GM12892 (cell line): ENCODE measurements at regions not wholly inside any gene's neighbourhood (a gene's known extent, or its start where the extent isn't known, plus 50 kb on each side); places are given as distances from the start of the nearest gene placed in this dataset.

Experiments used
- DNase-seq: peaks from one replicate; pipeline ENCODE4 v3.0.0; 2011; ENCODE audit not compliant: insufficient read length
- FAIRE-seq: peaks from 2 replicates; lab custom pipeline; 2011; peaks lifted over from hg19 to GRCh38; lab: Jason Lieb, UNC
- POLR2A ChIP-seq: IDR thresholded peaks from 2 replicates; pipeline ENCODE4 v1.6.1; 2011; ENCODE audit warnings: low read depth, low read length, control low read depth
- POLR2AphosphoS5 ChIP-seq: IDR thresholded peaks from 2 replicates; pipeline ENCODE4 v1.6.1; 2011; ENCODE audit warnings: low read depth, low read length, control low read depth
- TAF1 ChIP-seq: IDR thresholded peaks from 2 replicates; pipeline ENCODE4 v1.6.1; 2011; ENCODE audit warnings: low read depth, mild to moderate bottlenecking, control low read depth, low read length, borderline replicate concordance

DNA sequence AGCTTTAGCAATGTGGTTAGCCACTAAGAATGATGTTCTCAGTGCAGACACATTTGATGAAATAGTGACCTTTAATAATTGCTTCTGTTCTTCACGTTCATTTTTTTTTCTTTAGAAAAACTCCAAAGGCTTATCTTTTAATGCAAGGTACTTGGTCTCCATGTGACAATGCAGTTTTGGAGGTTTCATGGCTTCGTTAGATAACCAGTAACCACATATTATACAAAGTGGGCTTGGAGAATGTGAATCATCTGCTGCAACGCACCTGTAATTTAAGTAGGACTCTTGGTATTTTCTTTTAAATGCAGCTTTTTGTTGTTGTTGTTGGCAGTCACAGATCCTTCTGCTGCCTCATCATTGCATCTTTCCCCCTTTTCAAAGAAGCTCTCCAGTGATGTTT lies 1606.3 kb downstream of the SUCLG1 start:
- FAIRE-seq, result no peak
- no peak for DNase-seq
- no peak for TF ChIP-seq POLR2AphosphoS5
- TF ChIP-seq TAF1, result no peak
- no peak for TF ChIP-seq POLR2A

DNA sequence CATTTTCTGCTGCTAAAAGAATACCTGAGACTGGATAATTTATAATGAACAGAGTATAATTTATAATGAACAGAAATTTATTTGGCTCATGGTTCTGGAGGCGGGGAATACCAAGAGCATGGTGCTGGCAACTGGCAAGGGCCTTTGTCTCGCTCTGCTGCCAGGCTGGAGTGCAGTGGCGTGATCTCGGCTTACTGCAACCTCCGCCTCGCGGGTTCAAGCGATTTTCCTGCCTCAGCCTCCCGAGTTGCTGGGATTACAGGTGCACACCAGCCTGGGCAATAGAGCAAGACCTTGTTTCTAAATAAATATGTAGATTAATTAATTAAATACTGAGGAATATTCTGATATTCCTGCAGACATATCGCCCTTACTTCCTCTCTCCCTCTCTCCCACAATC lies 1610.8 kb downstream of the SUCLG1 start:
- DNase-seq, result no peak
- FAIRE-seq, result no peak
- TF ChIP-seq TAF1 (no peak), POLR2AphosphoS5 (no peak), POLR2A (no peak)

GRCh38 chr2:82839036-82839435 lies 1620.0 kb downstream of the SUCLG1 start:
- TF ChIP-seq POLR2A, result no peak
- TF ChIP-seq TAF1, result no peak
- TF ChIP-seq POLR2AphosphoS5, result no peak
- FAIRE-seq (no peak), DNase-seq (no peak)

- TF ChIP-seq POLR2AphosphoS5 (no peak), POLR2A (no peak), TAF1 (no peak)
- DNase-seq (no peak), FAIRE-seq (no peak)
Observed at GRCh38 chr2:82837588-82838304, 1621.3 kb downstream of the SUCLG1 start.

- TF ChIP-seq POLR2A (no peak), TAF1 (no peak), POLR2AphosphoS5 (no peak)
- DNase-seq (no peak), FAIRE-seq (no peak)
Observed at GRCh38 chr2:82834893-82835292, 1624.2 kb downstream of the SUCLG1 start.

- no peak for FAIRE-seq
- TF ChIP-seq POLR2A (no peak), TAF1 (no peak), POLR2AphosphoS5 (no peak)
- no peak for DNase-seq
Observed at GRCh38 chr2:82827426-82827825, 1631.7 kb downstream of the SUCLG1 start.

DNA sequence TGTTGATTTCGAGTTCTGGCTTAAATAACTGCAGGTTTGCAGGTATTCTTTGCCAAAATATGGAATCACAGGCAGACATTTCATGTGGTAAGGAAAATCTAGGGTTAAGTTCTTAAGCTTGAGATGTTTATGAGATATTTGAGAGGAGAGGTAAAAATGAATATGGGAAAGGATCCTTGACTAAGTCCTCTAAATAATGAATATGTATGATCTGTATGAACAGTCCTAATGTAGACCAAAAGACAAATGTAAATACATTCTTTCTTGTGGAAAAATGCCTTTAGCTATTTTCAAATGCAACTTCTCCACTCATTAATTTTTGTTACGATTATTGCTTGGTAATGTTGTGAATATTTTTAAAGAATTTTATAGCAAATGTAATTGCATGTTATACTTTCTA lies 1632.6 kb downstream of the SUCLG1 start:
- FAIRE-seq (no peak), DNase-seq (no peak)
- TF ChIP-seq POLR2A, result no peak
- no peak for TF ChIP-seq TAF1
- TF ChIP-seq POLR2AphosphoS5, result no peak

GRCh38 chr2:82825410-82826090 lies 1633.5 kb downstream of the SUCLG1 start:
- DNase-seq, result no peak
- FAIRE-seq, result no peak
- TF ChIP-seq POLR2A, result no peak
- no peak for TF ChIP-seq POLR2AphosphoS5
- TF ChIP-seq TAF1, result no peak

- no peak for FAIRE-seq
- no peak for DNase-seq
- TF ChIP-seq POLR2A (no peak), TAF1 (no peak), POLR2AphosphoS5 (no peak)
Observed at GRCh38 chr2:82823892-82824291, 1635.2 kb downstream of the SUCLG1 start.

GRCh38 chr2:82819951-82820350 lies 1639.1 kb downstream of the SUCLG1 start:
- no peak for DNase-seq
- no peak for FAIRE-seq
- TF ChIP-seq TAF1, result no peak
- no peak for TF ChIP-seq POLR2AphosphoS5
- TF ChIP-seq POLR2A, result no peak

DNA sequence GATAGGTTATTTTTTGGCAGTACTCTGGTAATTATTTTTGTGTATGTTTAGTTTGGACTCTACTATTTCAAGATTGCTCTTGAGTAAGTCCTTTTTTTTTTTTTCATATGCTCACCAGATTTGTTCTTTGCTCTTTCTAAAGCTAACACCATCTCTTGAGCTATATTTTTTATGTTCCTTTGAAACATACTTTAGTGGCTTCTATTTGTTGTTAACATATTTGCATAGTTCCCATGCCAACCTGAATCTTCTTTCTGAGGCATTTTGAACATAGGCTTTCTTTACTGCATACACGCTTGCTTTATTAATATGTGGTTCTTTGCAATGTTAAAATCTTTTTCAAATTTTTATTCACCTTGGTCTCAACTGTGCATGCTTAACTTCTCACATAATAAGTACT lies 1644.9 kb downstream of the SUCLG1 start:
- no peak for TF ChIP-seq POLR2A
- TF ChIP-seq POLR2AphosphoS5, result no peak
- no peak for TF ChIP-seq TAF1
- no peak for FAIRE-seq
- no peak for DNase-seq

DNA sequence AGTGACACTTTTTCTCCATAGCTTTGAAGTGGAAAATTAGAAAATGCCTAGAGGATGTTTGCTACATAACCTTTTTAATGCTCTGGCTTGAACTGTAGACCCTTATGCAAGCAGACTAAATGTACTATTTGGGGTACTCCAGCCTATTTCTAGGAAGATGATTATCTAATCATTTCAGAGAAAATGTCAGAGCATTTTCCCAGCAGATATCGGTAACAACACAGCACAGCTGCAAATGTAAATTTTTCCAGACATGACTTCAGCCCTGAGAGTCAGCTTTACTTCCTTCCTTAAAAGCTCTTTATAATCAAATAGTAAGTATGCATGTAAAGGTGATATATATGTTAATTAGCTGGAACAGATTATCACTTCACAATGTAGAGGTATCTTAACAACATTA lies 1647.1 kb downstream of the SUCLG1 start:
- FAIRE-seq, result no peak
- TF ChIP-seq POLR2A (no peak), POLR2AphosphoS5 (no peak), TAF1 (no peak)
- DNase-seq, result no peak
